ENCODE measurements at regions not wholly inside any gene's neighbourhood (a gene's known extent, or its start where the extent isn't known, plus 50 kb on each side); places are given as distances from the start of the nearest gene placed in this dataset.

GRCh38 chr6:140025171-140025570 is 650.7 kb upstream of the CITED2 start:
- no peaks in the 10 kb centered on the region for H3K79me2 ChIP-seq (ENCODE audit: low read length)
- H3K4me3 ChIP-seq (ENCODE audit: low read length): no peak overlapping the region
- no peak for DNase-seq
- H3K27me3 ChIP-seq (replicated peaks; ENCODE audit: insufficient read depth, low read length): no peaks in the 10 kb centered on the region
- H4K20me1 ChIP-seq (ENCODE audit: insufficient read depth, low read length): no peaks in the 10 kb centered on the region
- H3K9me2 ChIP-seq (replicated peaks; ENCODE audit: insufficient read depth, low read length): no peaks in the 10 kb centered on the region
- H3K36me3 ChIP-seq (replicated peaks; ENCODE audit: insufficient read depth, low read length): no peaks in the 10 kb centered on the region
- no peaks in the 10 kb centered on the region for H3F3A ChIP-seq (ENCODE audit: insufficient read depth, low read length)
- no peak overlapping the region for H3K27ac ChIP-seq (ENCODE audit: low read length)
- H3K9me3 ChIP-seq (replicated peaks; ENCODE audit: insufficient read depth, low read length): no peaks in the 10 kb centered on the region
- no peaks in the 10 kb centered on the region for H3K4me1 ChIP-seq (ENCODE audit: low read length)
- no peak overlapping the region for H3K4me2 ChIP-seq (ENCODE audit: low read depth, low read length)
- H3K9ac ChIP-seq (ENCODE audit: low read length): no peak overlapping the region
- no peak overlapping the region for H2AFZ ChIP-seq (ENCODE audit: low read length)
- TF ChIP-seq EZH2phosphoT487 (IDR thresholded peaks at IDR 0.05; ENCODE audit: low read length) (no peak), CTCF (IDR thresholded peaks at IDR 0.05; ENCODE audit: low read length) (no peak), EZH2 (optimal IDR thresholded peaks at IDR 0.05; ENCODE audit: low read depth, low read length) (no peak)

- Histone ChIP-seq H3K79me2 (ENCODE audit: low read length) (no peaks in the 10 kb centered on the region), H3K9me3 (replicated peaks; ENCODE audit: insufficient read depth, low read length) (no peaks in the 10 kb centered on the region), H2AFZ (ENCODE audit: low read length) (no peak overlapping the region), H3F3A (ENCODE audit: insufficient read depth, low read length) (no peaks in the 10 kb centered on the region), H3K4me3 (ENCODE audit: low read length) (no peak overlapping the region), H3K27ac (ENCODE audit: low read length) (no peak overlapping the region), H3K36me3 (replicated peaks; ENCODE audit: insufficient read depth, low read length) (no peaks in the 10 kb centered on the region), H3K9ac (ENCODE audit: low read length) (no peak overlapping the region), H3K4me2 (ENCODE audit: low read depth, low read length) (no peak overlapping the region), H3K4me1 (ENCODE audit: low read length) (no peaks in the 10 kb centered on the region), H3K27me3 (replicated peaks; ENCODE audit: insufficient read depth, low read length) (no peaks in the 10 kb centered on the region), H3K9me2 (replicated peaks; ENCODE audit: insufficient read depth, low read length) (no peaks in the 10 kb centered on the region), H4K20me1 (ENCODE audit: insufficient read depth, low read length) (no peaks in the 10 kb centered on the region)
- no peak for TF ChIP-seq EZH2phosphoT487 (IDR thresholded peaks at IDR 0.05; ENCODE audit: low read length)
- no peak for DNase-seq
Measured at GRCh38 chr6:140020207-140020791, 645.9 kb upstream of the CITED2 start.

- H3K27me3 ChIP-seq (replicated peaks; ENCODE audit: insufficient read depth, low read length): no peaks in the 10 kb centered on the region
- no peak overlapping the region for H2AFZ ChIP-seq (ENCODE audit: low read length)
- no peaks in the 10 kb centered on the region for H3K36me3 ChIP-seq (replicated peaks; ENCODE audit: insufficient read depth, low read length)
- DNase-seq: no peak
- H3K4me1 ChIP-seq (ENCODE audit: low read length): no peaks in the 10 kb centered on the region
- no peak overlapping the region for H3K9ac ChIP-seq (ENCODE audit: low read length)
- no peak overlapping the region for H3K4me3 ChIP-seq (ENCODE audit: low read length)
- no peak overlapping the region for H3K27ac ChIP-seq (ENCODE audit: low read length)
- TF ChIP-seq EZH2 (optimal IDR thresholded peaks at IDR 0.05; ENCODE audit: low read depth, low read length) (no peak), EZH2phosphoT487 (IDR thresholded peaks at IDR 0.05; ENCODE audit: low read length) (no peak), CTCF (IDR thresholded peaks at IDR 0.05; ENCODE audit: low read length) (no peak)
- H3K79me2 ChIP-seq (ENCODE audit: low read length): no peaks in the 10 kb centered on the region
- H4K20me1 ChIP-seq (ENCODE audit: insufficient read depth, low read length): no peaks in the 10 kb centered on the region
- no peaks in the 10 kb centered on the region for H3K9me2 ChIP-seq (replicated peaks; ENCODE audit: insufficient read depth, low read length)
- no peaks in the 10 kb centered on the region for H3K9me3 ChIP-seq (replicated peaks; ENCODE audit: insufficient read depth, low read length)
- H3K4me2 ChIP-seq (ENCODE audit: low read depth, low read length): no peak overlapping the region
- no peaks in the 10 kb centered on the region for H3F3A ChIP-seq (ENCODE audit: insufficient read depth, low read length)
Measured at GRCh38 chr6:140018588-140018987, 644.1 kb upstream of the CITED2 start.

GRCh38 chr6:140017470-140017869 is 643.0 kb upstream of the CITED2 start:
- H3K9ac ChIP-seq (ENCODE audit: low read length): no peak overlapping the region
- no peak overlapping the region for H3K4me3 ChIP-seq (ENCODE audit: low read length)
- no peaks in the 10 kb centered on the region for H3K79me2 ChIP-seq (ENCODE audit: low read length)
- no peaks in the 10 kb centered on the region for H3F3A ChIP-seq (ENCODE audit: insufficient read depth, low read length)
- no peak overlapping the region for H3K4me2 ChIP-seq (ENCODE audit: low read depth, low read length)
- H3K27me3 ChIP-seq (replicated peaks; ENCODE audit: insufficient read depth, low read length): no peaks in the 10 kb centered on the region
- no peaks in the 10 kb centered on the region for H4K20me1 ChIP-seq (ENCODE audit: insufficient read depth, low read length)
- no peak overlapping the region for H2AFZ ChIP-seq (ENCODE audit: low read length)
- H3K9me2 ChIP-seq (replicated peaks; ENCODE audit: insufficient read depth, low read length): no peaks in the 10 kb centered on the region
- no peak overlapping the region for H3K27ac ChIP-seq (ENCODE audit: low read length)
- DNase-seq: no peak
- no peaks in the 10 kb centered on the region for H3K36me3 ChIP-seq (replicated peaks; ENCODE audit: insufficient read depth, low read length)
- no peaks in the 10 kb centered on the region for H3K9me3 ChIP-seq (replicated peaks; ENCODE audit: insufficient read depth, low read length)
- H3K4me1 ChIP-seq (ENCODE audit: low read length): no peaks in the 10 kb centered on the region
- no peak for TF ChIP-seq EZH2phosphoT487 (IDR thresholded peaks at IDR 0.05; ENCODE audit: low read length)
- no peak for TF ChIP-seq CTCF (IDR thresholded peaks at IDR 0.05; ENCODE audit: low read length)
- no peak for TF ChIP-seq EZH2 (optimal IDR thresholded peaks at IDR 0.05; ENCODE audit: low read depth, low read length)
